PC-9 (cell line): ENCODE measurements at regions not wholly inside any gene's neighbourhood (a gene's known extent, or its start where the extent isn't known, plus 50 kb on each side); places are given as distances from the start of the nearest gene placed in this dataset.

Experiments used
- BruUV-seq: library from RNA; stranded (reverse); fragments of 400-500 nt; replicated peaks from 2 replicates; lab custom pipeline; 2021; lab: Mats Ljungman, UMichigan
- CTCF ChIA-PET: fragments of 300-600 bp; sonication (Branson Sonifier 250); formaldehyde crosslinking; loops from one replicate; lab custom pipeline; 2022; ENCODE audit warnings: antibody characterized with exemption; lab: Charles Lee
- POLR2A ChIA-PET: fragments of 300-600 bp; sonication (Branson Sonifier 250); formaldehyde crosslinking; loops from one replicate; lab custom pipeline; 2022; ENCODE audit warnings: antibody characterized with exemption; ENCODE audit not compliant: unreplicated experiment; lab: Charles Lee
- DNase-seq, 2 experiments: peaks; one replicate each; pipeline versions ENCODE4 v3.0.0 to v3.0.0-alpha.2; 2015 to 2022; ENCODE audit warnings: mixed read lengths in 1 of 2
- H2AFZ ChIP-seq: fragments of 200-600 bp; sonication (generic); 2 replicates; pipeline ENCODE4 v1.8.1; 2017; ENCODE audit warnings: antibody characterized with exemption
- H3F3A ChIP-seq: fragments of 200-600 bp; sonication (generic); 2 replicates; pipeline ENCODE4 v1.8.1; 2017; ENCODE audit warnings: antibody characterized with exemption, mild to moderate bottlenecking, low read depth; ENCODE audit not compliant: insufficient read depth
- H3K27ac ChIP-seq: fragments of 200-600 bp; sonication (generic); 2 replicates; pipeline ENCODE4 v1.6.1; 2016; ENCODE audit warnings: mixed run types
- H3K27me3 ChIP-seq: fragments of 200-600 bp; sonication (generic); 2 replicates; pipeline ENCODE4 v1.6.1; 2016; ENCODE audit warnings: low read depth, mixed run types; ENCODE audit not compliant: insufficient read depth
- H3K36me3 ChIP-seq: fragments of 200-600 bp; sonication (generic); 2 replicates; pipeline ENCODE4 v1.6.1; 2016; ENCODE audit warnings: low read depth, mixed run types
- H3K4me1 ChIP-seq: fragments of 200-600 bp; sonication (generic); replicated peaks from 2 replicates; pipeline ENCODE4 v1.6.1; 2016; ENCODE audit warnings: mixed run types; ENCODE audit not compliant: insufficient read depth
- H3K4me2 ChIP-seq: fragments of 200-600 bp; sonication (generic); 2 replicates; pipeline ENCODE4 v1.6.1; 2017; ENCODE audit warnings: mixed run types
- H3K4me3 ChIP-seq: fragments of 200-600 bp; sonication (generic); 2 replicates; pipeline ENCODE4 v1.6.1; 2016; ENCODE audit warnings: mixed run types
- H3K79me2 ChIP-seq: fragments of 200-600 bp; sonication (generic); 2 replicates; pipeline ENCODE4 v1.6.1; 2017; ENCODE audit warnings: low read depth, mixed run types
- H3K9me2 ChIP-seq: fragments of 200-600 bp; sonication (generic); 2 replicates; pipeline ENCODE4 v1.8.1; 2017; ENCODE audit warnings: mild to moderate bottlenecking; ENCODE audit not compliant: insufficient read depth
- H3K9me3 ChIP-seq: fragments of 200-600 bp; sonication (generic); 2 replicates; pipeline ENCODE4 v1.8.1; 2016; ENCODE audit warnings: low read depth; ENCODE audit not compliant: insufficient read depth
- H4K20me1 ChIP-seq: fragments of 200-600 bp; sonication (generic); 2 replicates; pipeline ENCODE4 v1.8.1; 2017; ENCODE audit not compliant: insufficient read depth
- EZH2 ChIP-seq: fragments of 200-600 bp; sonication (generic); IDR thresholded peaks from 2 replicates; pipeline ENCODE4 v1.8.0; 2017; ENCODE audit warnings: antibody characterized with exemption, low read depth
- intact Hi-C: fragments of 100-400 bp; cut with micrococcal nuclease; formaldehyde crosslinking; loops from one replicate; pipeline ENCODE4 v1.10.0; 2022; ENCODE audit not compliant: unreplicated experiment
- TF ChIP-seq, protein P1 (sequence below): fragments of 200-600 bp; sonication (generic); conservative IDR thresholded peaks from 2 replicates; pipeline ENCODE4 v1.6.1; 2017; ENCODE audit warnings: mixed run types, antibody characterized with exemption, mild to moderate bottlenecking, moderate library complexity

GRCh38 chr9:88230612-88231011, 92.3 kb upstream of the SPATA31C2 start:
- Histone ChIP-seq H3K36me3 (no peaks in the 10 kb centered on the region), H3K27me3 (no peaks in the 10 kb centered on the region), H4K20me1 (no peaks in the 10 kb centered on the region), H3F3A (no peaks in the 10 kb centered on the region), H3K4me3 (no peak overlapping the region), H3K27ac (no peak overlapping the region), H3K4me2 (no peak overlapping the region), H2AFZ (no peak overlapping the region), H3K79me2 (no peaks in the 10 kb centered on the region), H3K4me1 (no peaks in the 10 kb centered on the region), H3K9me2 (no peaks in the 10 kb centered on the region), H3K9me3 (no peaks in the 10 kb centered on the region)
- no peak for DNase-seq
- intact Hi-C loops: no loop called here
- TF ChIP-seq EZH2: no peak
- TF ChIP-seq, protein P1, sequence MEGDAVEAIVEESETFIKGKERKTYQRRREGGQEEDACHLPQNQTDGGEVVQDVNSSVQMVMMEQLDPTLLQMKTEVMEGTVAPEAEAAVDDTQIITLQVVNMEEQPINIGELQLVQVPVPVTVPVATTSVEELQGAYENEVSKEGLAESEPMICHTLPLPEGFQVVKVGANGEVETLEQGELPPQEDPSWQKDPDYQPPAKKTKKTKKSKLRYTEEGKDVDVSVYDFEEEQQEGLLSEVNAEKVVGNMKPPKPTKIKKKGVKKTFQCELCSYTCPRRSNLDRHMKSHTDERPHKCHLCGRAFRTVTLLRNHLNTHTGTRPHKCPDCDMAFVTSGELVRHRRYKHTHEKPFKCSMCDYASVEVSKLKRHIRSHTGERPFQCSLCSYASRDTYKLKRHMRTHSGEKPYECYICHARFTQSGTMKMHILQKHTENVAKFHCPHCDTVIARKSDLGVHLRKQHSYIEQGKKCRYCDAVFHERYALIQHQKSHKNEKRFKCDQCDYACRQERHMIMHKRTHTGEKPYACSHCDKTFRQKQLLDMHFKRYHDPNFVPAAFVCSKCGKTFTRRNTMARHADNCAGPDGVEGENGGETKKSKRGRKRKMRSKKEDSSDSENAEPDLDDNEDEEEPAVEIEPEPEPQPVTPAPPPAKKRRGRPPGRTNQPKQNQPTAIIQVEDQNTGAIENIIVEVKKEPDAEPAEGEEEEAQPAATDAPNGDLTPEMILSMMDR: no peak
- ChIA-PET CTCF (no interaction called here), POLR2A (no interaction called here)
- BruUV-seq: no TSS peak

GRCh38 chr9:88229434-88229833, 91.2 kb upstream of the SPATA31C2 start:
- no peaks in the 10 kb centered on the region for H3K27me3 ChIP-seq
- H3F3A ChIP-seq: no peaks in the 10 kb centered on the region
- no peaks in the 10 kb centered on the region for H3K4me1 ChIP-seq
- no peak overlapping the region for H3K4me3 ChIP-seq
- no peak overlapping the region for H3K27ac ChIP-seq
- BruUV-seq: no TSS peak
- no peaks in the 10 kb centered on the region for H4K20me1 ChIP-seq
- ChIA-PET POLR2A (no interaction called here), CTCF (no interaction called here)
- H3K9me3 ChIP-seq: no peaks in the 10 kb centered on the region
- intact Hi-C loops: no loop called here
- TF ChIP-seq, protein P1: no peak
- TF ChIP-seq EZH2: no peak
- no peak overlapping the region for H2AFZ ChIP-seq
- DNase-seq: no peak
- H3K79me2 ChIP-seq: no peaks in the 10 kb centered on the region
- H3K9me2 ChIP-seq: no peaks in the 10 kb centered on the region
- no peak overlapping the region for H3K4me2 ChIP-seq
- H3K36me3 ChIP-seq: no peaks in the 10 kb centered on the region

DNA sequence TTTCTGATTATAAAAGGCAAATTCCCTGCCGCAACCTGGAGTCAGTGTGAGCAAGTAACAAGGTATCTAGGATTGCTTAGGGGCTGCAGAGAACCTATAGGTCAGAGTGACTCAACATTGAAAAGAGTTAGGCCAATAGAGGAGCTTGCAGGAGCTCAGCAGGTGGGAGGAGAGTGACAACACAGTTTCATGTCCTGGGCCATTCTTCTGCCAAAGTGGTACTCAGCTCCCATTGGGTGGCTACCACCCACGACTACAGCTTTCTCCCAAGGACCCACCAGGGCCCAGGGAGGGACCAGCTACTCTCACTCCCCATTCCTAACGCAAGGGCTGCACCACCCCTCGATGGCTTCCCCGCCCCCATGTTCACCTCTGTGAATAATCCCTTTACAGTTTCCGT, 86.7 kb upstream of the SPATA31C2 start:
- Histone ChIP-seq H2AFZ (no peak overlapping the region), H3K27me3 (no peaks in the 10 kb centered on the region), H3K9me3 (no peaks in the 10 kb centered on the region), H3K9me2 (no peaks in the 10 kb centered on the region), H3K79me2 (no peaks in the 10 kb centered on the region), H3F3A (no peaks in the 10 kb centered on the region), H3K4me2 (no peak overlapping the region), H3K4me1 (no peaks in the 10 kb centered on the region), H3K36me3 (no peaks in the 10 kb centered on the region), H3K4me3 (no peak overlapping the region), H3K27ac (no peak overlapping the region), H4K20me1 (no peaks in the 10 kb centered on the region)
- no peak for DNase-seq
- BruUV-seq: no TSS peak
- ChIA-PET CTCF (interaction anchor here (0.6 kb wide), 1 partner anchor 41 kb away, joined by 3 read pairs; no protein-coding TSS in a partner anchor), POLR2A (no interaction called here)
- TF ChIP-seq, protein P1: no peak
- intact Hi-C loops: no loop called here
